HG03139 (cell line): ENCODE measurements at regions not wholly inside any gene's neighbourhood (a gene's known extent, or its start where the extent isn't known, plus 50 kb on each side); places are given as distances from the start of the nearest gene placed in this dataset.
"Not testable (repeated sequence)": the region's sequence is repeated elsewhere in the genome, so short reads cannot be mapped to it uniquely, and the experiment has no call there.

Experiments used
- ATAC-seq: cut with Tn5 transposase; IDR thresholded peaks from one replicate; pipeline ENCODE4 v1.9.1; 2021; ENCODE audit not compliant: unreplicated experiment

DNA sequence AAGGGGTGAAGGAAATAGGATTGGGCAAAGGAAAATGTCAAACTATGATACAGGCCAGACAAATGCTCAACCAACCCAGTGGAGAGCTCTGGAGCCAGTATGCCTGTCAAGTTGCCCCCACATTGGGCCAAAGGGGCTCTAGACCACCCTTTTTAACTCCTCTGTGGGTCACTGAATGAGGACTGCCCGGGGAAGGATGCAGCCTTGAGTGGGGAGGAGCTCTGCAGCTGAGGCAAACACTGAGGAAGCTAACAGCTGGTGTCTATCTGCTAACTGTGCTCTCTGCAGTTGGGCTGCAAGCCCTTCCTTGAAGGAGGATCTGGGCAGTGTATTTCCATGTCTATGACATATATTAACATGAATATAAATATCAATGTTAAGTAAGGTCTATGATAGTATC lies 98.4 kb upstream of the PRSS16 start:
- ATAC-seq: no peak

GRCh38 chr6:27154696-27155095 lies 92.8 kb upstream of the PRSS16 start:
- no peak for ATAC-seq

- ATAC-seq: no peak
These were observed 90.5 kb upstream of the PRSS16 start for GRCh38 chr6:27156874-27157458.

DNA sequence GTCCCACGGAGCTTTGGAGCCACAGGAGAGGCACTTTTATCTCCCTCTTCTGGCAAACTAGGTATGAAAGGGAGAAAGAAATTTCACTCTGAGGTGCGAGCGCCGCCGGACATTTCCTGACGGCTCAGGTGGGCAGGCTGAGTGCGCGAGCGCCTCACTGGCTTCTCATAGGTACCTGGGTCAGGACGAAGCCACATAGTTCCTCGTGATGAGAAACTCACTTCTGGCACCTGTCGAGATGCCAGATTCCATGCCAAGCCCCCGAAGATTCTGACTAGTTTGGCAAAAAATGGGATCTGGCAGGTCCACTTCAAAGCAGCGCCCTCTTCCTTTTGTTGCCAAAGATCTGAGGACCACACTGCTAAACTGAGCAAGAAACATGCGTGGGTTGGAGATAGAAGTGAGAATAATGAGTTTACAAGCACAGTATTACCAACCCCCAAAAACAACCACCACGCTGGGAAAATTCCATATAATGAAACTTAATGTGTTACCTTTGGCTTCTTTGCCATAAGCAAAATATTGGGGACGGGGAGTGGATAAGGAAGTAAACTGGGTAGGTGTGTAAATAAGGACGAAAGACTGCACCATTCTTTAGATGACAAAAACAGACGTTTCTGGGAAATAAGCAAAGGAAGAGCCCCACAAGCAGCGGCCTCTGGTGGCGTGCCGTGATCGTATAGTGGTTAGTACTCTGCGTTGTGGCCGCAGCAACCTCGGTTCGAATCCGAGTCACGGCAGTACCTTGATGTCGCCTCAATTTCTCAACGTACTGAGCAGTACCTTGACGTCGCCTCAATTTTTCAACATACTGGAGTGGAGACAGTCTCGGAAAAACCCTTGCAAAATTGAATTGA lies 89.8 kb upstream of the PRSS16 start:
- ATAC-seq: no peak

GRCh38 chr6:27158316-27158643 lies 89.2 kb upstream of the PRSS16 start:
- no peak for ATAC-seq

DNA sequence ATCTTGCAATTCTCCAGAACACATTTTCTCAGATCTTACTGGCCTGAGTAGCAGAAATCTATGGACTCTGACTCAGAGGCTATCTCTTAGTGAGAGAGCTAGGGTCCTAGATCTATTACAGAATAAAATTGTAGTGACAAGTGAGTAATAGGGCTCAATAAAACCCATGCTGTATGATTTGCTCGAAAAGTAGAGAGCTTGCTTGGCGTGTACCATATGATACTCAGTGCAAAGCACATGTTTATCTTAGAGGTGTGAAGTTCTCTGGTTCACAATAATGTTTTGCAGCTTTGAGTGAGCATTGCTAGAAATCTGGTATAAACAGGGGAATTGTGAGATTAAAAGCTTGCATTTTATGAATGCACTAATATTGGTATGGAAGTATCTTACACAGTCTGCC lies 87.8 kb upstream of the PRSS16 start:
- ATAC-seq: no peak

- no peak for ATAC-seq
These were observed 86.4 kb upstream of the PRSS16 start for GRCh38 chr6:27161115-27161514.

DNA sequence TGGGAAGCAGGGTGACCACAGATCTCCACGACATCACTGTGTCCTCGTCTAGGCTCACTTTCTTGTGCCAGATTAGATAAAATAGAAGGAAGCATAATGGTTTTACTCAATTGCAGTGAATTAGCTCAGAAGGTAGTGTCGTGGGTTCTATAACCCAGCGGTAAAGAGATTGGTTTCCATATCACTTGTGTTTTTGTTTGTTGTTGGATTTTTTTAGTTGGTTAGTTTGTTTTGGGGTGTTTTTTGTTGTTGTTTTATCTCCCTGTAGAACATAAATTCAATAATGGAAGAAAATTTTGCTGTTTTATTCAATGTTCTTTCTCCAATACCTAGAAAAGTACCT lies 85.9 kb upstream of the PRSS16 start:
- ATAC-seq: no peak

DNA sequence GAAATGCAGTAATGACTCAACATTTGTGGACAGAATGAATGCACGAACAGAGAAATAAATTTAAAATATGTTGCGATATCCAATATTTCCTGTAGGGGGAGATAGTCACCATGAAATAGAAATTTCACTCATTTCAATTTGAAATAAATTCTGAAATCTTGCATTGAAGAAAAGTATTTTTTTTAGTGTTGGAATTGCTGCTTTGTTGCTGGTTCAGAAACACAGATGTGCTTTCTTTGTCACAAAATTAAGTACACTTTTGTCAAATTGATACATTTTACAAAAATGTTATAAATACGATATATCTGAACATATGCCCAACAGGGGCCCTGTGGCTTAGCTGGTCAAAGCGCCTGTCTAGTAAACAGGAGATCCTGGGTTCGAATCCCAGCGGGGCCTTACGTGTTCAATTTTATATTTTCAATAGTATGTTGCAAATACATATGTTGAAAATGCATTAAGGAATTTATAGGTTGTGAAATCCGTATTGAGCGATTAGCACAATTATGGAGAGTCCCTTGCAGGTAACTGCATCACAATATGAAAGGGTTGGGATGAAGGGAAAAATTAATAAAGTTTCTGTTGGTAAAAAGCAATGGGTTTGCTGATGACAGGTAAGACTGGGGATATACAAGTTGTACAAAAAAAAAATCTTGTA lies 85.4 kb upstream of the PRSS16 start:
- ATAC-seq: no peak

- no peak for ATAC-seq
These were observed 83.7 kb upstream of the PRSS16 start for GRCh38 chr6:27163834-27164233.

GRCh38 chr6:27168108-27168507 lies 79.4 kb upstream of the PRSS16 start:
- no peak for ATAC-seq

GRCh38 chr6:27168586-27169443 lies 78.7 kb upstream of the PRSS16 start:
- no peak for ATAC-seq

DNA sequence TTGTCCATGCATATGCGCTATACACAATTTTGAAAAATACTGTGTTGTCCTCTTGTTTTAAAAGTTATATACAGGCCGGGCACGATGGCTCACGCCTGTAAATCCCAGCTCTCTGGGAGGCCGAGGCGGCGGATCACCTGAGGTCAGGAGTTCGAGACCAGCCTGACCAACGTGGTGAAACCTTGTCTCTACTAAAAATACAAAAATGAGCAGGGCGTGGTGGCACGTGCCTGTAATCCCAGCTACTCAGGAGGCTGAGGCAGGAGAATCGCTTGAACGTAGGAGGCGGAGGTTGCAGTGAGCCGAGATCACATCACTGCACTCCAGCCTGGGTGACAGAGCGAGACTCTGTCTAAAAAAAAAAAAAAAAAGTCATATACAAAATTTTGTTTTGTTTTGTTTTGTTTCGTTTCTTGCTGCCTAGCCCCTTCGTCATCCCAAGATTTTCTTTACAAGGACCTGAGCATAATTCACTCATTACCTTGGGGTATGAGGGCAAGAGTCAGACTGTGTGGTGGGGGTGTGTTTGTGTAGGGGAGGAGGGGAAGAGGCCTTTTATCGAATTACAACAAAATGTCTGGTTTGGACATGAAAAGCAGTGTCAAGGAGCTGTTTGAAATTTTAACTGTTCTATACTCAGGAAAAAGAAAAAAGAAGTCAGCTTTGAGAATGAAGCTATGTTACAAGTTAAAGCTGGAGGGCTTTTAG lies 74.8 kb upstream of the PRSS16 start:
- not testable (repeated sequence) for ATAC-seq

DNA sequence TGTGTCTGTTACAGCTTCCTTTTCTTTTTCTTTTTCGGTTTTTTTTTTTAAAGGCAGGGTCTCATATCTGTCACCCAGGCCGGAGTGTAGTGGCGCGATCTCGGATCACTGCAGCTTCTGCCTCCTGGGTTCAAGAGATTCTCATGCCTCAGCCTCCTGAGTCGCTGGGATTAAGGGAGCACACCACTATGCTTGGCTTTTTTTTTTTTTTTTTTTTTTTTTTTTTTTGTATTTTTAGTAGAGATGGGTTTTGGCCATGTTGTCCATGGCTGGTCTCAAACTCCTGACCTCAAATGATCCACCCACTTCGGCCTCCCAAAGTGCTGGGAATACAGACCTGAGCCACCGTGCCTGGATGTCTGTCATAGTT lies 74.3 kb upstream of the PRSS16 start:
- not testable (repeated sequence) for ATAC-seq

DNA sequence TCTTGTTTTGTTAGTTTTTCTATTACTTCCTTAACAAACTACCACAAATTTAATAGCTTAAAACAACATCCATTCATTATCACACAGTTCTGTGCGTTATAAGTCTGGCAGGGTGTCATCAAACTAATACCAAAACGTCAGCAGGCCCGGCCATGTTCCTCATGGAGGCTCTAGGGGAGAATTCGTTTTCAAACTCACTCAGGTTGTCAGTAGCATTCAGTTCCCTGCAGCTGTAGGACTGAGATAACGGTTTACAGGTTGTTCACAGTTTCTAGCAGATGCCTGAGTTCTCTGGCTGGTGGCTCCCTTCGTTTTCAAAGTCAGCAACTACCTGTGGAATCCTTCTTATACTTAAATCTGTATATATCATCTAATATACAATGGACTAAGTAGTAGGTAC lies 72.5 kb upstream of the PRSS16 start:
- ATAC-seq: no peak

- ATAC-seq: no peak
These were observed 71.4 kb upstream of the PRSS16 start for GRCh38 chr6:27176096-27176495.

DNA sequence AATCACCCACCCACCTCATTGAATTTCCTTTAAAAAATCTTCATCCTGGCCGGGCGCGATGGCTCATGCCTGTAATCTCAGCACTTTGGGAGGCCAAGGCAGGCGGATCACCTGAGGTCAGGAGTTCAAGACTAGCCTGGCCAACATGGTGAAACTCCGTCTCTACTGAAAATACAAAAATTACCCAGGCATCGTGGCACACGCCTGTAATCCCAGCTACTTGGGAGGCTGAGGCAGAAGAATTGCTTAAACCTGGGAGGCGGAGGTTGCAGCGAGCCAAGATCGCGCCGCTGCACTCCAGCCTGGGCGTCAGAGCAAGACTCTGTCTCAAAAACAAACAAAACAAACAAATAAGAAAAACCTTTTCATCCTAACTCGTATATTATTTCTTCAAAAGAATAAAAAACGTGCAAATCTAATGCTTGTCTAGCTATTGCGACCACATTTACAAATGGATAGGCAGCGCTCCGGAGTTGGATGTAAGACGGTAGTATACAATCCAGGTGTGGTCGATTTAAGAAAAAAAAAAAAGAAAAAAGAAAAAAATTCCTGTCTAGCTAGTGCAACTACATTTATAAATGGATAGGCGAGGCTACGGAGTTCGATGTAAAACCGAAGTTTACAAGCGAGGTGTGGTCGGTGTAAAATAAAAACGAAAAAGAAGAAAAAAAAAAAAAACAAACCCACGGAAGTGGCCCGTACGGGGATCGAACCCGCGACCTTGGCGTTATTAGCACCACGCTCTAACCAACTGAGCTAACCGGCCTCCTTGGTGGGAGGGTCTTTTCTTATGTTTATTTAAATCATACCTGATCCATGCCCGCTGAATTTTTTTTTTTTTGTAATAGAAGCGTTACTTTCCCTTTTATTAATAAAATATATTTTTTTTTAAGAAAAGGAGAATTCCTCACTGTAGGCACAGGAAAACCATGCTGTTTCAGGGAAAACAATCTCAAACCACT lies 70.7 kb upstream of the PRSS16 start:
- no peak for ATAC-seq

GRCh38 chr6:27177485-27178406 lies 69.8 kb upstream of the PRSS16 start:
- ATAC-seq: no peak

DNA sequence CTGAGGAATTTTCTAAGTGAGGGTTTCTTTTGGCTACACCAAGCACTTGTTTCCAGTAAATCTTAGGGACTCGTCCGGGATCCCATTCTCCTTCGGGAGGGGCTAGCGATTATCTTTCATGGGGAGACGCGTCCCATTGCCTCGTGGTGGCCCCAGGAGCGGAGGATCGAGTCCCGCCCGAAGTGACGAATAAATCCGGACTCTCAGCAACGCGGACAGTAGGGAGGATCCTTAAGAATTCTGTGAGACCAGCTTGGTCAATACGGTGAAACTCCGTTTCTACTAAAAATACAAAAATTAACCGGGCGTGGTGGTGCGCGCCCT lies 69.1 kb upstream of the PRSS16 start:
- no peak for ATAC-seq
